GM12878 (cell line): ENCODE measurements at regions not wholly inside any gene's neighbourhood (a gene's known extent, or its start where the extent isn't known, plus 50 kb on each side); places are given as distances from the start of the nearest gene placed in this dataset.

Experiments used
- EGR1 ChIP-seq, 2 experiments: IDR thresholded peaks; 1 replicate in 1 of 2; 2 replicates in 1 of 2; pipeline ENCODE4 v1.6.1; 2011 to 2012; ENCODE audit warnings: low read depth in 2 of 2, low read length in 2 of 2, borderline replicate concordance in 1 of 2, mild to moderate bottlenecking in 1 of 2, moderate library complexity in 1 of 2
- HDGF ChIP-seq: fragments of 450-650 bp; IDR thresholded peaks from 2 replicates; pipeline ENCODE4 v1.6.1; 2016; ENCODE audit warnings: antibody characterized with exemption
- MTA3 ChIP-seq: IDR thresholded peaks from 2 replicates; pipeline ENCODE4 v1.6.1; 2012; ENCODE audit warnings: low read length, inconsistent platforms, borderline replicate concordance
- POLR2A ChIP-seq: IDR thresholded peaks from 2 replicates; pipeline ENCODE4 v1.6.1; 2011; ENCODE audit warnings: low read depth, mild to moderate bottlenecking, low read length
- POLR2AphosphoS5 ChIP-seq: IDR thresholded peaks from 2 replicates; pipeline ENCODE4 v1.6.1; 2011; ENCODE audit warnings: mild to moderate bottlenecking, low read length, inconsistent platforms
- SRF ChIP-seq, 2 experiments: IDR thresholded peaks; 2 replicates each; pipeline ENCODE4 v1.6.1; 2011; ENCODE audit warnings: low read depth in 2 of 2, low read length in 2 of 2, mild to moderate bottlenecking in 1 of 2, moderate library complexity in 1 of 2
- YY1 ChIP-seq: IDR thresholded peaks from 2 replicates; pipeline ENCODE4 v1.6.1; 2011; ENCODE audit warnings: low read depth, mild to moderate bottlenecking, low read length
- ZNF274 ChIP-seq: IDR thresholded peaks from one replicate; pipeline ENCODE4 v1.8.0; 2011; ENCODE audit not compliant: insufficient read length, insufficient read depth
- TF ChIP-seq, protein P1 (sequence below), 3 experiments: IDR thresholded peaks in 2 of 3; conservative IDR thresholded peaks in 1 of 3; 2 replicates each; pipeline ENCODE4 v1.5.1; 2011; ENCODE audit warnings: low read depth in 3 of 3, low read length in 3 of 3, mild to moderate bottlenecking in 3 of 3, control low read depth in 2 of 3, moderate library complexity in 2 of 3, inconsistent platforms in 1 of 3, mixed read lengths in 1 of 3; ENCODE audit not compliant: control insufficient read depth in 2 of 3, insufficient read depth in 1 of 3; ENCODE audit errors: extremely low read depth in 1 of 3
- TF ChIP-seq, protein P2 (sequence below): IDR thresholded peaks from 2 replicates; pipeline ENCODE4 v1.6.1; 2011; ENCODE audit warnings: low read depth, mild to moderate bottlenecking, low read length, moderate library complexity, borderline replicate concordance; ENCODE audit errors: extremely low read depth
- TF ChIP-seq, protein P3 (sequence below): IDR thresholded peaks from 2 replicates; pipeline ENCODE4 v1.6.1; 2012; ENCODE audit warnings: low read depth, low read length, improper control_type of control experiment
- TF ChIP-seq, protein P4 (sequence below): fragments of 450-650 bp; IDR thresholded peaks from 2 replicates; pipeline ENCODE4 v1.6.1; 2018; ENCODE audit warnings: mild to moderate bottlenecking, low read depth, moderate library complexity; ENCODE audit not compliant: partially characterized antibody
- TF ChIP-seq, protein P5 (sequence below): IDR thresholded peaks from 2 replicates; pipeline ENCODE4 v1.6.1; 2012; ENCODE audit warnings: low read depth, low read length, improper control_type of control experiment

DNA sequence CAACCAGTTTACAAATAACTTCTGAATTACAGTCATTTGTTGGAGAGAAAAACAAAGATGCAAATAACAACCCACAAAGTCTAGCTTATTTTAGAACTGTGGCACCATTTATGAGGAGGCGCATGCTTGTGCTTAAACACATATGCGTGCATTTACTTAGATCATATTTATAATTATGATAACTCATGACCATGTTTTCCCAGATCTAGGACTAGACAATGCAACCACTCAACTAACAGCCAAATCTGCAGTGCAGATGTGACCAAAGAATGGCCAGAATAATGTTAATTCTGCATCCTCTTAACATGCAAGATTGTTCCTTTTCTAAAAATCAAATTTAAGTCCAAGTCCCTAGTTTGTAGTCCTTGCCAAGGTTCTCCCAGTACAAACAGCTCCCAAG lies 167.3 kb upstream of the FST start:
- TF ChIP-seq, protein P1, sequence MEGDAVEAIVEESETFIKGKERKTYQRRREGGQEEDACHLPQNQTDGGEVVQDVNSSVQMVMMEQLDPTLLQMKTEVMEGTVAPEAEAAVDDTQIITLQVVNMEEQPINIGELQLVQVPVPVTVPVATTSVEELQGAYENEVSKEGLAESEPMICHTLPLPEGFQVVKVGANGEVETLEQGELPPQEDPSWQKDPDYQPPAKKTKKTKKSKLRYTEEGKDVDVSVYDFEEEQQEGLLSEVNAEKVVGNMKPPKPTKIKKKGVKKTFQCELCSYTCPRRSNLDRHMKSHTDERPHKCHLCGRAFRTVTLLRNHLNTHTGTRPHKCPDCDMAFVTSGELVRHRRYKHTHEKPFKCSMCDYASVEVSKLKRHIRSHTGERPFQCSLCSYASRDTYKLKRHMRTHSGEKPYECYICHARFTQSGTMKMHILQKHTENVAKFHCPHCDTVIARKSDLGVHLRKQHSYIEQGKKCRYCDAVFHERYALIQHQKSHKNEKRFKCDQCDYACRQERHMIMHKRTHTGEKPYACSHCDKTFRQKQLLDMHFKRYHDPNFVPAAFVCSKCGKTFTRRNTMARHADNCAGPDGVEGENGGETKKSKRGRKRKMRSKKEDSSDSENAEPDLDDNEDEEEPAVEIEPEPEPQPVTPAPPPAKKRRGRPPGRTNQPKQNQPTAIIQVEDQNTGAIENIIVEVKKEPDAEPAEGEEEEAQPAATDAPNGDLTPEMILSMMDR (IDR thresholded peaks at IDR 0.05 in 2 of 3, conservative IDR thresholded peaks at IDR 0.05 in 1 of 3; ENCODE audit: control insufficient read depth in 2 of 3, extremely low read depth in 1 of 3, insufficient read depth in 1 of 3, low read depth in 3 of 3, low read length in 3 of 3), result no peak
- TF ChIP-seq, protein P2, sequence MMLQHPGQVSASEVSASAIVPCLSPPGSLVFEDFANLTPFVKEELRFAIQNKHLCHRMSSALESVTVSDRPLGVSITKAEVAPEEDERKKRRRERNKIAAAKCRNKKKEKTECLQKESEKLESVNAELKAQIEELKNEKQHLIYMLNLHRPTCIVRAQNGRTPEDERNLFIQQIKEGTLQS, result no peak
- no peak for TF ChIP-seq HDGF
- TF ChIP-seq ZNF274, result no peak
- TF ChIP-seq POLR2AphosphoS5, result no peak
- TF ChIP-seq YY1, result no peak
- no peak for TF ChIP-seq SRF (IDR thresholded peaks at IDR 0.05; ENCODE audit: low read depth in 2 of 2, low read length in 2 of 2)
- TF ChIP-seq, protein P3, sequence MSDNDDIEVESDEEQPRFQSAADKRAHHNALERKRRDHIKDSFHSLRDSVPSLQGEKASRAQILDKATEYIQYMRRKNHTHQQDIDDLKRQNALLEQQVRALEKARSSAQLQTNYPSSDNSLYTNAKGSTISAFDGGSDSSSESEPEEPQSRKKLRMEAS, result no peak
- no peak for TF ChIP-seq POLR2A
- no peak for TF ChIP-seq EGR1 (IDR thresholded peaks at IDR 0.05; ENCODE audit: borderline replicate concordance in 1 of 2, low read depth in 2 of 2, low read length in 2 of 2)
- TF ChIP-seq, protein P4, sequence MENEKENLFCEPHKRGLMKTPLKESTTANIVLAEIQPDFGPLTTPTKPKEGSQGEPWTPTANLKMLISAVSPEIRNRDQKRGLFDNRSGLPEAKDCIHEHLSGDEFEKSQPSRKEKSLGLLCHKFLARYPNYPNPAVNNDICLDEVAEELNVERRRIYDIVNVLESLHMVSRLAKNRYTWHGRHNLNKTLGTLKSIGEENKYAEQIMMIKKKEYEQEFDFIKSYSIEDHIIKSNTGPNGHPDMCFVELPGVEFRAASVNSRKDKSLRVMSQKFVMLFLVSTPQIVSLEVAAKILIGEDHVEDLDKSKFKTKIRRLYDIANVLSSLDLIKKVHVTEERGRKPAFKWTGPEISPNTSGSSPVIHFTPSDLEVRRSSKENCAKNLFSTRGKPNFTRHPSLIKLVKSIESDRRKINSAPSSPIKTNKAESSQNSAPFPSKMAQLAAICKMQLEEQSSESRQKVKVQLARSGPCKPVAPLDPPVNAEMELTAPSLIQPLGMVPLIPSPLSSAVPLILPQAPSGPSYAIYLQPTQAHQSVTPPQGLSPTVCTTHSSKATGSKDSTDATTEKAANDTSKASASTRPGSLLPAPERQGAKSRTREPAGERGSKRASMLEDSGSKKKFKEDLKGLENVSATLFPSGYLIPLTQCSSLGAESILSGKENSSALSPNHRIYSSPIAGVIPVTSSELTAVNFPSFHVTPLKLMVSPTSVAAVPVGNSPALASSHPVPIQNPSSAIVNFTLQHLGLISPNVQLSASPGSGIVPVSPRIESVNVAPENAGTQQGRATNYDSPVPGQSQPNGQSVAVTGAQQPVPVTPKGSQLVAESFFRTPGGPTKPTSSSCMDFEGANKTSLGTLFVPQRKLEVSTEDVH, result no peak
- TF ChIP-seq, protein P5, sequence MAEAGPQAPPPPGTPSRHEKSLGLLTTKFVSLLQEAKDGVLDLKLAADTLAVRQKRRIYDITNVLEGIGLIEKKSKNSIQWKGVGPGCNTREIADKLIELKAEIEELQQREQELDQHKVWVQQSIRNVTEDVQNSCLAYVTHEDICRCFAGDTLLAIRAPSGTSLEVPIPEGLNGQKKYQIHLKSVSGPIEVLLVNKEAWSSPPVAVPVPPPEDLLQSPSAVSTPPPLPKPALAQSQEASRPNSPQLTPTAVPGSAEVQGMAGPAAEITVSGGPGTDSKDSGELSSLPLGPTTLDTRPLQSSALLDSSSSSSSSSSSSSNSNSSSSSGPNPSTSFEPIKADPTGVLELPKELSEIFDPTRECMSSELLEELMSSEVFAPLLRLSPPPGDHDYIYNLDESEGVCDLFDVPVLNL, result no peak
- TF ChIP-seq MTA3, result no peak
